Upper lobe of left lung (tissue), 6 donors: ENCODE measurements at regions not wholly inside any gene's neighbourhood (a gene's known extent, or its start where the extent isn't known, plus 50 kb on each side); places are given as distances from the start of the nearest gene placed in this dataset.

Experiments used
- ATAC-seq, 2 donors: fragments of 200-7000 bp; cut with Tn5 transposase; one replicate each; pipeline ENCODE4 v1.9.1; 2022; ENCODE audit warnings: mild to moderate bottlenecking in 2 of 2, moderate library complexity in 2 of 2; ENCODE audit not compliant: low FRiP score in 2 of 2
- DNase-seq, 2 donors: peaks; one replicate each; pipeline ENCODE4 v3.0.0-alpha.2; 2019 to 2020
- H3K27ac ChIP-seq, 4 donors: fragments of 200-600 bp; sonication (generic); one replicate each; pipeline ENCODE4 v1.5.1; 2016 to 2019
- H3K27me3 ChIP-seq, 4 donors: fragments of 200-600 bp; sonication (generic); one replicate each; pipeline ENCODE4 v1.5.1; 2017 to 2019
- H3K36me3 ChIP-seq, 4 donors: fragments of 200-600 bp; sonication (generic); one replicate each; pipeline ENCODE4 v1.5.1; 2016 to 2019
- H3K4me1 ChIP-seq, 4 donors: fragments of 200-600 bp; sonication (generic); one replicate each; pipeline ENCODE4 v1.5.1; 2018 to 2019
- H3K4me3 ChIP-seq, 4 donors: fragments of 200-600 bp; sonication (generic); one replicate each; pipeline ENCODE4 v1.5.1; 2017 to 2019; ENCODE audit warnings: mild to moderate bottlenecking in 2 of 4, moderate library complexity in 1 of 4
- H3K9me3 ChIP-seq, 4 donors: fragments of 200-600 bp; sonication (generic); one replicate each; pipeline ENCODE4 v1.5.1; 2018 to 2019
- CTCF ChIP-seq, 6 experiments: fragments of 450-650 bp in 4 of 6; fragments of 200-600 bp in 2 of 6; sonication (generic) in 2 of 6; IDR thresholded peaks; one replicate each; pipeline ENCODE4 v1.5.1; 2016 to 2019; ENCODE audit warnings: antibody characterized with exemption in 6 of 6
- EP300 ChIP-seq, 4 donors: sonication (generic); formaldehyde crosslinking; IDR thresholded peaks; one replicate each; pipeline ENCODE4 v1.5.1; 2017; ENCODE audit warnings: antibody characterized with exemption in 4 of 4, control low read depth in 2 of 4
- POLR2A ChIP-seq, 4 donors: fragments of 450-650 bp; IDR thresholded peaks; one replicate each; pipeline ENCODE4 v1.5.1; 2016 to 2017; ENCODE audit warnings: antibody characterized with exemption in 4 of 4, mild to moderate bottlenecking in 2 of 4
- POLR2AphosphoS5 ChIP-seq, 2 donors: sonication (generic); formaldehyde crosslinking; IDR thresholded peaks; one replicate each; pipeline ENCODE4 v1.5.1; 2017; ENCODE audit warnings: antibody characterized with exemption in 2 of 2
- WGBS, 2 donors: methylation state at CpG; one replicate each; pipeline ENCODE4 v1.1.5; 2017 to 2018; 5-methylcytosine and 5-hydroxymethylcytosine counted together
- donor health status: DM: no; HTN: no; CAD: no; lungs with moderate emphysema.
- donor health status: DM: no; HTN: yes; CAD: no; lungs with severe emphysema.

GRCh38 chr2:105604938-105605337 is 139.8 kb upstream of the NCK2 start:
- Histone ChIP-seq H3K27me3 (no peaks in the 10 kb centered on the region), H3K4me3 (no peak overlapping the region), H3K9me3 (no peaks in the 10 kb centered on the region), H3K4me1 (no peaks in the 10 kb centered on the region), H3K36me3 (no peaks in the 10 kb centered on the region), H3K27ac (peak overlapping the region in 1 of 4 donors; percentile 18)
- no peak for DNase-seq
- no peak for ATAC-seq
- WGBS, 2 donors = 41 to 56% methylated on average over 3 of the region's 3 CpGs
- no peak for TF ChIP-seq POLR2AphosphoS5 (IDR thresholded peaks at IDR 0.05)
- TF ChIP-seq EP300 (IDR thresholded peaks at IDR 0.05) = no peak
- TF ChIP-seq CTCF (IDR thresholded peaks at IDR 0.05) = no peak
- TF ChIP-seq POLR2A (IDR thresholded peaks at IDR 0.05) = no peak

GRCh38 chr2:105600949-105601794 is 143.5 kb upstream of the NCK2 start:
- Histone ChIP-seq H3K4me1 (no peaks in the 10 kb centered on the region), H3K27me3 (no peaks in the 10 kb centered on the region), H3K9me3 (no peaks in the 10 kb centered on the region), H3K4me3 (no peak overlapping the region), H3K27ac (no peak overlapping the region), H3K36me3 (no peaks in the 10 kb centered on the region)
- WGBS, 2 donors = 76 to 78% methylated on average over 8 of the region's 8 CpGs
- ATAC-seq (no peak), DNase-seq (no peak)
- TF ChIP-seq EP300 (IDR thresholded peaks at IDR 0.05) (no peak), CTCF (IDR thresholded peaks at IDR 0.05) (no peak), POLR2A (IDR thresholded peaks at IDR 0.05) (no peak), POLR2AphosphoS5 (IDR thresholded peaks at IDR 0.05) (no peak)

- no peaks in the 10 kb centered on the region for H3K9me3 ChIP-seq
- H3K4me1 ChIP-seq = no peaks in the 10 kb centered on the region
- WGBS, 2 donors = 75 to 79% methylated on average over 6 of the region's 6 CpGs
- H3K36me3 ChIP-seq = no peaks in the 10 kb centered on the region
- ATAC-seq = no peak
- H3K4me3 ChIP-seq = no peak overlapping the region
- TF ChIP-seq CTCF (IDR thresholded peaks at IDR 0.05) = no peak
- TF ChIP-seq POLR2AphosphoS5 (IDR thresholded peaks at IDR 0.05) = no peak
- TF ChIP-seq EP300 (IDR thresholded peaks at IDR 0.05) = no peak
- TF ChIP-seq POLR2A (IDR thresholded peaks at IDR 0.05) = no peak
- H3K27ac ChIP-seq = no peak overlapping the region
- no peak for DNase-seq
- no peaks in the 10 kb centered on the region for H3K27me3 ChIP-seq
These were observed 144.1 kb upstream of the NCK2 start for GRCh38 chr2:105600602-105600948.

- no peak for ATAC-seq
- no peak for DNase-seq
- H3K4me1 ChIP-seq = no peaks in the 10 kb centered on the region
- H3K27ac ChIP-seq = no peak overlapping the region
- H3K4me3 ChIP-seq = no peak overlapping the region
- WGBS, 2 donors = 89 to 94% methylated on average over 9 of the region's 9 CpGs
- TF ChIP-seq CTCF (IDR thresholded peaks at IDR 0.05) (no peak), POLR2AphosphoS5 (IDR thresholded peaks at IDR 0.05) (no peak), POLR2A (IDR thresholded peaks at IDR 0.05) (no peak), EP300 (IDR thresholded peaks at IDR 0.05) (no peak)
- no peaks in the 10 kb centered on the region for H3K27me3 ChIP-seq
- no peaks in the 10 kb centered on the region for H3K9me3 ChIP-seq
- no peaks in the 10 kb centered on the region for H3K36me3 ChIP-seq
These were observed 144.7 kb upstream of the NCK2 start for GRCh38 chr2:105600037-105600442.
